HepG2 (cell line): ENCODE measurements at regions not wholly inside any gene's neighbourhood (a gene's known extent, or its start where the extent isn't known, plus 50 kb on each side); places are given as distances from the start of the nearest gene placed in this dataset.
A peak's percentile ranks its signal among the peaks of the same experiment; 100 is the strongest.

Source experiments
- ATAC-seq: fragments of 200-7000 bp; cut with Tn5 transposase; 3 replicates; pipeline ENCODE4 v1.9.1; 2020; ENCODE audit warnings: mild to moderate bottlenecking, moderate library complexity
- BruUV-seq: library from RNA; stranded (reverse); fragments of 400-500 nt; replicated peaks from 2 replicates; lab custom pipeline; 2021; lab: Mats Ljungman, UMichigan
- CTCF ChIA-PET: fragments of 300-600 bp; formaldehyde crosslinking; extraction: SDS; loops from one replicate; lab custom pipeline; 2021; ENCODE audit warnings: low total read pairs, inconsistent platforms, low intra/inter-chr PET ratio; lab: Yijun Ruan, JAX
- POLR2A ChIA-PET: fragments of 350-600 bp; sonication (Branson Sonifier 250); formaldehyde crosslinking; loops from one replicate; lab custom pipeline; 2020; ENCODE audit warnings: antibody characterized with exemption, inconsistent platforms; lab: Yijun Ruan, JAX
- DNase-seq: peaks from one replicate; pipeline ENCODE4 v3.0.0-alpha.2; 2015; ENCODE audit warnings: low spot score
- FAIRE-seq: peaks from 3 replicates; lab custom pipeline; 2011; peaks lifted over from hg19 to GRCh38; lab: Jason Lieb, UNC
- H2AFZ ChIP-seq: one replicate; pipeline ENCODE4 v1.6.1; 2011; ENCODE audit warnings: low read length, inconsistent platforms
- H3K27ac ChIP-seq: fragments of 300-600 bp; 3 replicates; pipeline ENCODE4 v1.8.0; 2011; ENCODE audit warnings: mixed run types, mild to moderate bottlenecking, mixed read lengths, low read length, inconsistent platforms; ENCODE audit not compliant: insufficient read depth; ENCODE audit errors: extremely low read length
- H3K27me3 ChIP-seq, 2 experiments: fragments of 200-600 bp in 1 of 2; 2 replicates in 1 of 2; 3 replicates in 1 of 2; pipeline versions ENCODE4 v1.6.0 to v1.8.0; 2011; ENCODE audit warnings: low read length in 2 of 2, mild to moderate bottlenecking in 2 of 2, moderate library complexity in 2 of 2, inconsistent platforms in 1 of 2; ENCODE audit not compliant: insufficient read depth in 2 of 2, control insufficient read depth in 1 of 2
- H3K36me3 ChIP-seq, 2 experiments: fragments of 200-600 bp in 1 of 2; replicated peaks in 1 of 2; 2 replicates in 1 of 2; 3 replicates in 1 of 2; pipeline versions ENCODE4 v1.5.1 to v1.8.0; 2011; ENCODE audit warnings: low read length in 2 of 2, inconsistent platforms in 1 of 2; ENCODE audit not compliant: insufficient read depth in 2 of 2, control insufficient read depth in 1 of 2
- H3K4me1 ChIP-seq: 2 replicates; pipeline ENCODE4 v1.5.1; 2012; ENCODE audit warnings: low read length, inconsistent platforms; ENCODE audit not compliant: insufficient read depth
- H3K4me2 ChIP-seq: 2 replicates; pipeline ENCODE4 v1.6.0; 2011; ENCODE audit warnings: low read depth, low read length, inconsistent platforms
- H3K4me3 ChIP-seq, 3 experiments: fragments of 200-600 bp in 1 of 3; sonication (generic), shearing (Covaris generic) in 1 of 3; replicated peaks in 1 of 3; 2 replicates each; pipeline ENCODE4 v1.5.1; 2011 to 2016; ENCODE audit warnings: low read length in 3 of 3, inconsistent platforms in 2 of 3, low read depth in 2 of 3, mild to moderate bottlenecking in 2 of 3, control low read depth in 1 of 3, mixed read lengths in 1 of 3; ENCODE audit not compliant: insufficient read depth in 1 of 3
- H3K79me2 ChIP-seq: one replicate; pipeline ENCODE4 v1.6.1; 2011; ENCODE audit warnings: low read length, inconsistent platforms; ENCODE audit not compliant: insufficient read depth
- H3K9ac ChIP-seq: 2 replicates; pipeline ENCODE4 v1.6.0; 2011; ENCODE audit warnings: mild to moderate bottlenecking, low read depth, low read length, inconsistent platforms; ENCODE audit not compliant: insufficient read depth
- H3K9me3 ChIP-seq: 2 replicates; pipeline ENCODE4 v1.5.1; 2012; ENCODE audit warnings: mild to moderate bottlenecking, low read length
- H4K20me1 ChIP-seq: 2 replicates; pipeline ENCODE4 v1.6.0; 2011; ENCODE audit warnings: inconsistent platforms, mild to moderate bottlenecking, low read length, moderate library complexity; ENCODE audit not compliant: insufficient read depth
- CEBPB ChIP-seq: IDR thresholded peaks from 2 replicates; pipeline ENCODE4 v1.6.1; 2011; ENCODE audit warnings: low read depth, low read length, improper control_type of control experiment, borderline replicate concordance
- RBAK ChIP-seq: sonication (generic); formaldehyde crosslinking; IDR thresholded peaks from 2 replicates; pipeline ENCODE4 v1.5.1; 2020; ENCODE audit warnings: mild to moderate bottlenecking, missing genetic modification reagents
- ZNF12 ChIP-seq: sonication (generic); formaldehyde crosslinking; IDR thresholded peaks from 2 replicates; pipeline ENCODE4 v1.5.0; 2020; ENCODE audit warnings: missing genetic modification reagents
- ZNF639 ChIP-seq: conservative IDR thresholded peaks from 2 replicates; pipeline ENCODE4 v1.6.1; 2018; ENCODE audit warnings: missing genetic modification reagents
- WGBS: methylation state at CpG from one replicate; pipeline ENCODE4 v1.1.6; 2017; ENCODE audit warnings: low lambda C conversion rate; 5-methylcytosine and 5-hydroxymethylcytosine counted together
- in situ Hi-C: cut with HindIII; loops from 2 replicates; pipeline ENCODE4 v1.10.0; 2017; ENCODE audit warnings: low pct_unique_long_range_greater_than_20kb; ENCODE audit not compliant: extremely low pct_ligation_motif_present
- intact Hi-C: fragments of 100-400 bp; cut with micrococcal nuclease; formaldehyde crosslinking; loops from one replicate; pipeline ENCODE4 v1.10.0; 2022; ENCODE audit not compliant: unreplicated experiment

- no peak for TF ChIP-seq ZNF639 (CRISPR knock-in tag)
- TF ChIP-seq, all 625 proteins: peak for 11
These were observed 60.9 kb downstream of the ZFP36L2 start (continued) for GRCh38 chr2:43165378-43166069.

- intact Hi-C loops: loop anchor here (5.0 kb wide), 1 partner anchor 337 kb away; no protein-coding TSS in a partner anchor
- H3K9me3 ChIP-seq: no peaks in the 10 kb centered on the region
- no peak overlapping the region for H3K9ac ChIP-seq
- ChIA-PET CTCF (no interaction called here), POLR2A (interaction anchor here (0.6 to 11.0 kb wide), 4 partner anchors 13 to 45 kb away, joined by 3 to 97 read pairs (median 20); no protein-coding TSS in a partner anchor)
- no peaks in the 10 kb centered on the region for H3K27me3 ChIP-seq
- no peak overlapping the region for H3K4me3 ChIP-seq
- ATAC-seq (no peak), DNase-seq (no peak), FAIRE-seq (no peak)
- no peak overlapping the region for H3K4me2 ChIP-seq
- in situ Hi-C loops: loop anchor here (10.0 kb wide), 1 partner anchor 60 kb away; the partner anchor contains the start of gene ZFP36L2
- H3K27ac ChIP-seq: no peak overlapping the region
- H2AFZ ChIP-seq: no peak overlapping the region
- no peaks in the 10 kb centered on the region for H4K20me1 ChIP-seq
- no peaks in the 10 kb centered on the region for H3K36me3 ChIP-seq
- BruUV-seq: no TSS peak
- H3K79me2 ChIP-seq: no peaks in the 10 kb centered on the region
- TF ChIP-seq ZNF12 (peak; percentile 93), RBAK (CRISPR knock-in tag) (peak; percentile 96), CEBPB (no peak)
- 91% methylated on average over 10 of the region's 10 CpGs for WGBS
- peaks cover 84% of the 10 kb centered on the region for H3K4me1 ChIP-seq
These were observed 61.7 kb downstream of the ZFP36L2 start for GRCh38 chr2:43164686-43165085.
